ENCODE measurements at regions not wholly inside any gene's neighbourhood (a gene's known extent, or its start where the extent isn't known, plus 50 kb on each side); places are given as distances from the start of the nearest gene placed in this dataset.
A peak's percentile ranks its signal among the peaks of the same experiment; 100 is the strongest.
"Not testable (repeated sequence)": the region's sequence is repeated elsewhere in the genome, so short reads cannot be mapped to it uniquely, and the experiment has no call there.

DNA sequence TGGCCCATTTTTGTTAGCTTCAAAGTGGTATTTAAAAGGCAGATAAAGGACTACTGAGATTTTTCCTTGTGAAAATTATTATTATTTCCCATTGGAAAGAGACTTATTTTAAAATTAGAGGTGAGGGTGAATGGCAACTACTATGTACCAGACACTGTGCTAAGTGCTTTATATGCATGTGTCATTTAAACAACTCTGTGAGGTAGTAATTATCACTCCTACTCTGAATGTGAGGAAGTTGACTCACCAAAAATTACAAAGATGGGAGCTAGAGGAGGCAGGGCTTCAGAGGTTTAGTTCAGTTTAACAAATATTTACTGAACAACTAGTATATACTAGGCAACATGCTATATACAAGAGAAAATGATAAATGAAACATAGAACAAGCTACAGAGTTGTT lies 78.2 kb downstream of the MSL3 start:
- DNase-seq (ENCODE audit: low spot score): peak; percentile 14

DNA sequence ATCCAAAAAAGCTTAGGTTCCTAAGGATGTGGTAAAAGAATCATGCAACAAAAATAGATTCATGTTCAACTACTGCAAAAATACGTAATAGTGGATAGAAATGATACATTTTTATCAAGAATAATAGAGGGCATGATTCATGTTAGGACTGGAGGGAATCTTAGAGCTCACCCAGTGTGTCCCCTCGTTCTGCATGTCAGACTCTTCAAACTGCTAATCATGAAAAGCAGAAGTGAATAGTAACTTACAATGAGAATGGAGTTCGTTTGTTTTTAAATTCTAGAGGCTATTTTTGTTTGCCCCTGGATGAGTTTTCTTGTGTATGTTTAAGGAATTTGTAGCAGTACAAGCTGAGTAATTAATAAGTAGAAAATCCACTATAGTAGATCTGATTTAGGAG lies 79.4 kb downstream of the MSL3 start:
- no peak for DNase-seq (ENCODE audit: low spot score)

DNA sequence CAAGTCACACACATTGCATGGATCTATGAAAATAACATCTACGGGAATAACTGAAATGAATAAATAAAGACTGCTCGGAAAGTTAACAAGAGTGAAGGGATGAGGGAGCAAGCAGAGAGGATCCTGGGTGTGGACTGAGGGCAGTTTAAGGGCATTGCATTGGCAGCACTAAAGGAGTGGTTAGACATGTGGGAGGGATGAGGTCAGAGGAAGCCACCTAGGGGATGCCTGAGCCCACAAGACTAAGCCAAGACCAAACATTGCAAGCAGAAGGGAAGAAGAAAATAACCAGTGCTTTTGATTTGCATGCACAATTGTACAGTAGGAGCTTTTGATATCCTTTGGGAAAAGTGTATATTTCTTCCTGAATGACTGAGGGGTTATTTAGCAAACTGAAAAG lies 106.1 kb downstream of the MSL3 start:
- DNase-seq (ENCODE audit: low spot score): no peak

DNA sequence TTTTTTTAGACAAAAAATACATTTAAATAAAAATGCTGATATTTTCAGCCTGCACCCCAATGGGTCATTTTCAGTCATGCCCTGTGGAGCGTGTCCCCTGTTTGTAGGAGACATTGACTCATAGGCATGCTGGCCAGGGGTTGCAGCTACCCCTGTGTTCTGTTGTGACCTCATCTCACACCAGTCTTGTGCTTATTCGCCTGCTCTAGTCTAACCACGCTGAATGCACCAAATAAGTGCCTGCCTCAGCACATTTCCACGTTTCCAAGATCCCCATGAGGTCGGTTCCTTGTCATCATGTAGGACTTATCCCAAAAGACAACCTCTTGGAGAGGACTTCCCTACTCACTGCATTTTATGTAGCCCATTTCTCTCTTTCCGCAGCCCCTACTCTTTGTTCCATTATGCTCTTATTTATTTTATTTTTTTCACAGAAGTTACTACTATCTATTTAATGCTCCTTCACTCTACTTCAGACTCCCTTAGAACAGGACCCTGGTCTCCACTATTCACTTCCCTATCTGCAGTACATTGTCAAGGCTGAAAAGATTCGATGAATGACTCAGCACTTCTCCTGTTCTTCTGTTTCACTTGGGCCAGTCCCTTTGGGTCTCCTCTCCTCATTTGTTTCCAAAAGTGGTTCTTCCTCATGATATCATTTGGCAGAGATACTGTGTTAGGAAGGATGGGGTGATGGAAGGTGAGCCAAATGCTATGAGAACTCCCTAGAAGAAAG lies 109.7 kb downstream of the MSL3 start:
- no peak for DNase-seq (ENCODE audit: low spot score)

DNA sequence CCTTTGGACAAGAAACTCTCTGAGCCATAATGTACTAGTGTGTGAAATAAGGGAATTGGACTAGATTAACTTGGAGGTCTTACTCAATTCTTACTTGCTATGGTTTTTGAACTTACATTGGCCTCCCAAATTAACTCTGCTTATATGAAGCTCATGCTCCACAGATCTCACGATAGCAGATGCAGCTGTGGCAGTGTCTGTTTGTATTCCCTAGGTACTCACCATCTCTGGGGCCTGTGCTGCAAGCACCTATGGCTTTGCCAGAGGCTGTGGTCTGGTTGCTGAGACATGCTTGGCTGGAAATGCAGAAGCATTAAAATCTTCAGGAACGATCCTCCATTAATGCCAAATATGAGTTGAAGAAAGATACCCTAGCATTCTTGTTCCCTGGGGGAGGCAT lies 112.8 kb downstream of the MSL3 start:
- DNase-seq (ENCODE audit: low spot score): no peak

DNA sequence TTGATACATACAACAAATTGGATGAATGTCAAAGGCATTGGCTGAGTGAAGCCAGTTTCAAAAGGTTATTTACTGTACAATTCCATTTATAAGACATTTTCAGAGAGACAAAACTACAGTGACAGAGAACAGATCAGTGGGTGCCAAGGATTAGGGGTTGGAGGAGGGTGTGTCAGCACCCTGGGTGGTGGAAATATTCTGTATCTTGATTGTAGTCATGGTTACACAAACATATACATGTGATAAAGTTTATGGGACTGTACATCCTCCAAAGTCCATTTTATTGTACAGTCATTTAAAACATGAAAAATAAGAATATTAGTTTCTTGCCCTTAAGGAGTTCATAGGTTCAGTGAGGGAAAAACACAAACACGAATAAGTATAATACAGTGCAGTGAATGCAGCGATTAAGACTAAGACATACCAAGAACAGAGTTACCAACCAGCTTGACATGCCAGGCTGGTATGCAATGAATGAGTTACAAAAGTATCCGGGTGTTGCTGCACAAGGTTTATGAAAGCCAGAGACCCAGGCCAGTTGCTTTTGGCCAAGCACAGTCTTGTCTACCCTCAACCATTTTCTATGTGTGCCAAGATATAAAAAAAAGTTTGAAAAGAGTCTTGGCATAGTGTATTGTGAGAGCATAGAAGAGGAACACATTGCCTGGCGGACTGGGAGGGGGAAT lies 123.6 kb downstream of the MSL3 start:
- DNase-seq (ENCODE audit: low spot score): no peak

DNA sequence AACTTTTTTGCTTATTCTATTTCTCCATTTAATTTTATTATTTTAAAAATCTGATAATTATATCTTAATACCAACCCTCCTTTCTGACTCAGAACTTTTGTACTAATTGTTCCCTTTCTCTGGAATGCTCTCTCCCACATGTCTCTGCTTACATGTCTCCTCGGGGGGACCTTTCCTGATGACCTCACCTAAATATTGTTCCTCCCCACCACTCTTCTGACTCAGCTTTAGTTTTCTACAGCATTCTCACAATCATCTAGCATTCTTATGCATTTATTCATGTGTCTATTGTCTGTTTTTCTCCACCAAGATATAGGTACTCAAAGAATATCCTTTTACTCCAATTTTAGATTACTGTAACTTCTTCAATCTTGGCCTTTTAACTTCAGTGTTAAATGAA lies 128.7 kb downstream of the MSL3 start:
- DNase-seq (ENCODE audit: low spot score): peak; percentile 51

DNA sequence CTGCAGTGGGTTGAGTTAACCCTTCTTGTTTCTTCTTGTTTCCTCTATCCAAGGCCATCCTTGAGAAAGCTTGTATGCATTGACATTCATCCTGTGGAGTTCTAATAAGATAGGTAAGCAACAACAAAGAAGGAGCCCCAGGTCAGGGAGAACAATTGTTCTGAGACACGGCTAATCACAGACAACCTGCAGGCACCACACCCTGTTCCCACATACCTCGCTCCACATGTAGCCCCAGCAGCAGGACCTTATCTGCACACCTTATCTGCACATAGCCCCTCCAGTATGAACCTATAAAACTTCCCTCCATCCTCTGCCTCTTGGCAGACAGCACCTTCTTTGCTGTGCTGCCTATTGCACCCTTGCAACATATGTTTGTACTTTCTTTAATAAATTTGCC lies 129.1 kb downstream of the MSL3 start:
- no peak for DNase-seq (ENCODE audit: low spot score)

DNA sequence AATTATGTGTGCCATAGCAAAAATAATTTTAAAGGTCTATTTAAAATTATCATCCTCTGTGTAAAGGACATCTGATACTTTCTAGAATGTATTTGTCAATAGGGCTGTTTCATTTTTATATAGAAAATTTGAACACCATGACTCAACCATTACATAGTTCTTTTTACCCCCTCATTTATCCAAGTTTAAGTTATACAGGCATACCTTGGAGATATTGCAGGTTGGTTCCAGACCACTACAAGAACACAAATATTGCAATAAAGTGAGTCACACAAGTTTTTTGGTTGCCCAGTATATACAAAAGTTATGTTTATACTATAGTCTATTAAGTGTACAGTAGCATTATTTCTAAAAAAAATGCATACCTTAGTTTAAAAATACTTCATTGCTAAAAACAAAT lies 130.4 kb downstream of the MSL3 start:
- no peak for DNase-seq (ENCODE audit: low spot score)

DNA sequence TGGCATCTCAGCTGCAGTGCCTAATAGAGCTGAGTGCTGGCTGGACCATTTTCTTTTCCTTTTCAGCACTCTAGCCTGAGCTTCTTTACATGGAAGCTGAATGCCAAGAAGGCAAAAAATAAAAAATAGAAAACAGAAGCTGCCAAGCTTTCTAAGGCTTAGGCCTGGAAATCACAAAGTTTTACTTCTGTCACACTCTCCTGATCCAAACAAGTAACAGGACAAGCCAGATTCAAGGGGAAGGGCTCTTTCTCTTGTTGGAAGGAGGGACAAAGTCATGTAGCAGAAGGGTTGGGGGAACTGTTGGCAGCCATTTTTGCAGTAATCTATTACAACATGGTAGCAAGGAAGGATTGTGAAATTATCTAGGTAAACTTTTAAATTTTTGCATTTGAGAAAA lies 131.8 kb downstream of the MSL3 start:
- DNase-seq (ENCODE audit: low spot score): no peak

DNA sequence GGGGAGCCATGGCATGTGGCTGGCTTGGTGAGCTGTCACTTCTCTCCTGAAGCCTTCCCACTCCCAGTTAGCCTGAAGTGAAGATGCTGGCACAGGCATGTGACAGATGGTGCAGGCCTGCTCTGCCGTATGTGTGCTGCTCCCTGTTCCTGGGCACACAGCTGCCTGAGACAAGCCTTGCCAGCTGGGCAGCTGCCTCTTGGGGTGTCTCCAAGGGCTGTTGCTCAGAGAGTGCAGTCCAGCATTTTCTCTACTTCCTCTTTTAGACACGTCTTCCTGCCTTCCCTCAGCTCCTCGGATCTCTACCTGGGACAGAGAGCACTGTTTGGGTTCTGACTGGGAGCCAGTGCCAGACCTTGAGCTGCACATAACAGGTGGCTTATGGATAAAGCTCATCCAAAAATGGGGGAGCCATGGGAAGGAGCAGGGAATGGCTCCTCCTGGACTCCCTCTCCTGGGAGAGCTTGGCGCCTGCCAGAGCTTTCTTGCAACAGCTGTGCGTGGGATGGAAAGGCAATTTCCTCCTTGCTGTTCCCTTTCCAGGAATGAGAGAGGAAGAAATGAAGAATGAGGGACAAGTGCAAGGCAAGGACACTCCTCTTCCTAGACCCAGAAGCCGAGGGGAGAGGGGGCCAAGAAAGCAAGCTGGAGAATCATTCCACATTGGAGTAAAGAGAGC lies 132.9 kb downstream of the MSL3 start:
- no peak for DNase-seq (ENCODE audit: low spot score)

DNA sequence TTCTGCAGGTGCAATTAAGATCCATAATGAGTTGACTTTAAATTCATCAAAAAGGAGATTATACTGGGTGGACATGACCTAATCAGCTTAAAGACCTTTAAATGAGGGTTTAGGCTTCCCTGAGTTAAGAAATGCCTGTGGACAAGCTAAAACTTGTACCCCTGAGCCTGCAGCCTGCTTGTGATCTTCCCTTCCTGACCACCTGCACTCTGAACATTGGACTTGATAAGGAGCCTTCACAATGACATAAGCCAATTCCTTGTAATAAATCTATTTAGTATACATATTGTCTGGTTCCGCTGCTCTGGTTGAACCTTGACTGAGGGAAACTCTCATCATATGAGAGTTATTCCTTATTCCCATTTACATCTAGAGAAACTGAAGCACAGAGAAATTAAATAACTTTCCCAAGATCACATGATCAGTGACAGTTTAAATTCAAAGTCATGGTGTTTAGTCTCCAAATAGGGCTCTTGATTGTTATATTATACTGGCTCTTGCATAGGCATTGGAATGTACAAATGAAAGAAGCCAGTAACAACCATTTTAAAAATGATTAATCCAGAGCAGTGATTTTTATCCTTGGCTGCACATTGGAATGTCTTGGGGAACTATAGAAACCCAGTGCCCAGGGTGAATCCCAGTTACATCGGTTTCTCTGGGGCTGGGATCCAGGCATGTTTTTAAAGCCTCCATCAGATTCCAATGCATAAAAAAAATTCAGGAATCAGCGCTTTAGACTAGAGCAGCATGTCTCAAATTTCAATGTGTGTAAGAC lies 136.1 kb downstream of the MSL3 start:
- DNase-seq (ENCODE audit: low spot score): no peak

DNA sequence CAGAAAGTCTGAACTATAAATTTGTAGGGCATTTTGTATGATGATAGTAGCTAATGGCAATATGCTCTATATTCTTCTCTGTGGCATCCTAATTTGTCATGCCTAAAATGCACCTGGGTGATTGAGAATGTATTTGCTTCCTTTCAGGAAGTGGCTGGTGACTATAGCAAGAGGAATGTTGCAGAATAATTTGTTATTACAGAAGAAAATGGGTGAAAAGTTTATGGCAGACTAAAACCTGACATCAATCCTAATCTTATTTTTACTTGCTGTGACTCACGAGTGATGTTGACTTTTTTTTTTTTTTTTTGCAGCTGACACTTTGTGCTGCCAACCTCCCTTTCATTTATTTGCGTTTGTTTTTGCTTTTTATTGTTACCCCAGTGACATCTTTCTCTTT lies 141.1 kb downstream of the MSL3 start:
- DNase-seq (ENCODE audit: low spot score): peak; percentile 68

DNA sequence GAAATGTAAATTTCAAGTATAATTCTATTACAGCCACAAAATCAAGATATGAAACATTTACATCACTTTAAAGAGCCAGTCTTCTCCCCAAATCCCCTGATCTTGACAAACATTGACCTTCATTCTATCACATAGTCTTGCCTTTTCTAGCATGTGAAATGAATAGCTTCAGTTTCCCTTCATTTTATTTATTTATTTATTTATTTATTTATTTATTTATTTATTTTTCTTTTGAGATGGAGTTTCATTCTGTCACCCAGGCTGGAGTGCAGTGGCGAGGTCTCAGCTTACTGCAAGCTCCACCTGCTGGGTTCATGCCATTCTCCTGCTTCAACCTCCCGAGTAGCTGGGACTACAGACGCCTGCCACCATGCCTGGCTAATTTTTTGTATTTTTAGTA lies 147.9 kb downstream of the MSL3 start:
- not testable (repeated sequence) for DNase-seq (ENCODE audit: low spot score)

DNA sequence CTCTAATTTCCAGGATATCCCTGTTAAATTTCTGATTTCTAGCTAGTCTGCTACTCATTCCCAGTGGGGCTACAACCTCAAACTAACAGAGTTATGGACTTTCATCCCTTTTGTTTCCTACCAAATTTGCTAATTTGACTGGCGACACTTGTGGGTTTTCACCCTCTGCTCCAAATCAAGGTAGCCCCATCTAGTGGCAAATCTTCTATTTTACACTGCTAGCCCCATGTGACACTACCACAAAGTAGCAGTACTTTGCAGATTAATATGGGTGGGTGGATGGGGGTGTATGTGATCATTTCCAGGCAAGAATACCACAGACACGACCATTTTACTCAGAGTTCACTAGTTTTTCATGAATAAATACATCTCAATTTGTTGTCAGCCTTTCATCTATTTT lies 150.3 kb downstream of the MSL3 start:
- peak; percentile 28 for DNase-seq (ENCODE audit: low spot score)

DNA sequence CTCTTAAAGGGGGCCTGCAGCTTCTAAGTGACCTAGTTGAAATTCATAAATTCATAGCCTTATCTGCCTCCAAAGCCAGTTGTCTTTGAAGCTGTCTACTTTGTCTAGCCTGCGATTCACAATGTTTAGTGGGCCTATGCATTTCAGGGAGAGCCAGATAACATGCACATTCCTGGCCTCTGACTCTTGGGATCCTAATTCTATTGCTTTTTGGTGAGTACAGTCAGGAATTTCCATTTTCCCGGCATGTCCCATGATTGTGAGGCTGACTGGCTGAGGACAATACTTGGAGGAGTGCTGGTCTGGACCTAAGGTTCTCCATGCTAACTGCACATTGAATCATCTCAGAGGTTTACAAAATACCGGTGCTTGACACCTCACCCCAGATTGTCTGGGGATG lies 155.0 kb downstream of the MSL3 start:
- no peak for DNase-seq (ENCODE audit: low spot score)

DNA sequence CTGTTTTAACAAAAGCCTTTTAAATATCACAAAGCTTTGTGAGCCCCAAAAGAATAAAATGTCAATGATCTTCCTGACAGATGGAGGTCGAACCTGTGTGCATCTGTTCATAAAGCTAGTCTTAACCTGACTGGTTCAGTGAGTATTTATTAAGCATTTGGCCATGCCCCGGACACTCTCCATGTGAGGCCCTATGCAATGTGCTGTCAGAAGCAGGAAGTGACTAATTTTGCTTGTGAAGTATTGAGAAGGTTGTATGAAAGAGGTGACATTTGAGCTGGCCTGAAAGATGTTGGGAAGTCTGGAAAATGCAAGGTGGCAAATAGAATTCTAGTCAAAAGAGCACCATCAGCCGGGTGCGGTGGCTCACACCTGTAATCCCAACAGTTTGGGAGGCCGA lies 171.4 kb downstream of the MSL3 start:
- peak; percentile 40 for DNase-seq (ENCODE audit: low spot score)

DNA sequence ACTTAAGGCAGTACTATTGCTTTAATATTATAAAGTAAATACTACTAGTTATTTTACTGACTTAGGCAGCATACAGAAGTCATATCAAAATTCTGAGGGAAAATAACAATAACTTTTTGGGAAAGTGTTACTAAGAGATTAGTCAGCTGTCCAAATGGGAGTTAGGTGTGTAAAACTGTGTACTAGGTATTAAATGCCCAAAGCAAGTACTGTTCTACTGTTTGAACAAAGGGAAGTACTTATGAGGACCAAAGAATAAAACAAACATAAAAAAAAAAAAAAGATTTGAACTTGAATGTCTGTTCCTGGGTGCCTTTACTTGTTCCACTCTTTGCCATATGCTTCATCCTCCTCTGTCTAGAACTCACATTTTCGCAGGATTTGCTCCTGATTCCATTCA lies 174.4 kb downstream of the MSL3 start:
- no peak for DNase-seq (ENCODE audit: low spot score)

DNA sequence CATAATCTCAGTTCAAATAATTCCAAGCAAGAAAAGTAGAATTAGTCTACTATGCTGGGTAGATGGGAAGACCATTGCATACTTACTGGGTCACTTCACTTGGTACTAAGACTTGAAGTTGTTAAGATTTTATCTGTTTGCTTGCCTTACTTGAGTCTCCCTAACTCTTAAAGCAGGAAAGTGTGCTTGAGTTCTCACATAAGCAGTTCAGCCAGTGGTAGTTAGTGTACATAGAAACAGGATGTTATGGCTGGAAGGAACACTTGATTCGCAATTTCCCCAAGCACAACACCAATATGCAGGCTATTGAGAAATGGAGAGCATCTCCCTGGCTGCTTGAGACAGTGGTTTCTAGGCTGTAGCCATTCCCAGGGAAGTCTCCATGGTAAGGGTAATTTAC lies 176.1 kb downstream of the MSL3 start:
- no peak for DNase-seq (ENCODE audit: low spot score)

DNA sequence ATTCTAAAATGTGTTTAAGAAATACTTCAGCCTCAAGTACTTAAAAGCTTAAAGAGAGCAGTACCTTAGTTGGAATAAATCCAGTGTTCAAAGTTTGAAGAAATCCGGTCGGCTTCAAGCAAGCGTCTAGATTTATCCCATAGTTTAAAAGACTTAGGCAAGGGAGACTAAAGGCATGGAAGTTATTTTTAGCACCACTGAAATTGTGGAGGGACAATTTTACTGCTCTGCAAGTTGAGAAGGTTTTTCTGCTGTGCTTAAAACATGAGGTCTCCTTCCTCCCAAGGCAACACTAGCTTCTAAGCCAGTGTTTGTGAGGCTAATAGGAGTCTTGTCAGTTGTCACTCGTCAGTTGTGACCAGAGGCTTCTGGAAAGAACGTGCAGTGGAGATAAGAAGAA lies 183.5 kb downstream of the MSL3 start:
- DNase-seq (ENCODE audit: low spot score): no peak

DNA sequence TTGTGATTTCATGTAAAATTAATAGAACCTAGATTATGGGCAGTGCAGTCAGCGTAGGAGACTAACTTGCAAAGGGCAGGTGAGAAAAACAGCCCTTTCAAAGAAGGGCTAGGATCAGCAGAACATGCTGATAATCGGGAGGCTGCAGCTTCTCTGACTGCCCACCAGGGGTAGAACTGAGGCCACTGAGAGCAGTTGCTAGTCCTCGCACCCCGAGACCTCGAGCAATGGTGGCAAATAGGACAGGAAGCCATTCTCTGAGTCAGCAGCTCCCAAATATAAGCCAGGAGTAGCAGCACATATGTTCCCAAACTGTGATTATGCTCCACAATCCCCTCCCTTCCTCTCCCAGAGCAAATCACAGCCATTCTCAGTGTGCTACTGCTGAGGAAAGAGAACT lies 186.5 kb downstream of the MSL3 start:
- DNase-seq (ENCODE audit: low spot score): no peak

DNA sequence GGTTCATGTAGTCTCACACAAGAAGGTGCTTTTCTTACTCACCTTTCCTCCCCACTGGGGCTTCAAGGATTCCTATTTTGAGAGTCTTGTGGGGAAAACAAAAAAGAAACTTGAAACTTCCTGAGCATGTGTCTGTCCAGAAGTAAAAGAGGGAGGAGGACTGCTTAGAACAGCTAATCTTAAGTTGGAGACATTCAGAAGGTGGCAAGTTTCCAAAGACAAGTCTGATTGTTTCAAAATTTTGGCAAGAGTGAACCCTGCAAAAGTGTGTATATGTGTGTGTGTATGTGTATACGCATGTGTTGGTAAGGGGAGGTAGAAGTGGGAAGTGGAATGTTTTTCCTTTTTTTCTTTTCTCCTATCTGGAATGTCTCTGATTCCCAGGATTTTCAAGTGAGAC lies 189.0 kb upstream of the FRMPD4 start:
- no peak for DNase-seq (ENCODE audit: low spot score)
